Naive thymus-derived CD8-positive, alpha-beta T cell (primary cell): ENCODE measurements at regions not wholly inside any gene's neighbourhood (a gene's known extent, or its start where the extent isn't known, plus 50 kb on each side); places are given as distances from the start of the nearest gene placed in this dataset.
"Not testable (repeated sequence)": the region's sequence is repeated elsewhere in the genome, so short reads cannot be mapped to it uniquely, and the experiment has no call there.

ENCODE experiments used
- ATAC-seq, 2 donors: fragments of 150-1000 bp; cut with Tn5 transposase in 1 of 2; sonication (Bioruptor Pico), chemical (Tn5 transposase) in 1 of 2; 1 replicate in 1 of 2; 2 replicates in 1 of 2; pipeline ENCODE4 v1.10.0; 2021; ENCODE audit warnings: mild to moderate bottlenecking in 2 of 2, moderate library complexity in 2 of 2
- POLR2A ChIA-PET: fragments of 350-600 bp; sonication (Branson Sonifier 250); formaldehyde crosslinking; loops from one replicate; lab custom pipeline; 2021; ENCODE audit warnings: antibody characterized with exemption; lab: Charles Lee
- DNase-seq, 10 donors: peaks; one replicate each; pipeline versions ENCODE4 v3.0.0 to v3.0.0-alpha.2; 2020 to 2022
- H3K27ac Mint-ChIP-seq, 10 donors: one replicate each; pipeline ENCODE4 v1.8.0; 2020 to 2022; ENCODE audit warnings: mild to moderate bottlenecking in 10 of 10, mixed read lengths in 10 of 10, moderate library complexity in 4 of 10, inconsistent platforms in 1 of 10
- H3K27me3 Mint-ChIP-seq, 5 donors: one replicate each; pipeline ENCODE4 v1.8.0; 2021 to 2022; ENCODE audit warnings: mixed read lengths in 5 of 5
- H3K36me3 Mint-ChIP-seq, 3 donors: one replicate each; pipeline ENCODE4 v1.8.0; 2020 to 2022; ENCODE audit warnings: mixed read lengths in 3 of 3, mild to moderate bottlenecking in 2 of 3, inconsistent platforms in 1 of 3
- H3K4me1 Mint-ChIP-seq, 4 donors: one replicate each; pipeline ENCODE4 v1.8.0; 2021 to 2022; ENCODE audit warnings: mixed read lengths in 4 of 4
- H3K4me3 Mint-ChIP-seq, 10 donors: one replicate each; pipeline ENCODE4 v1.8.0; 2020 to 2022; ENCODE audit warnings: mild to moderate bottlenecking in 10 of 10, mixed read lengths in 10 of 10, moderate library complexity in 6 of 10, inconsistent platforms in 1 of 10
- H3K9me3 Mint-ChIP-seq, 9 donors: one replicate each; pipeline ENCODE4 v1.8.0; 2020 to 2022; ENCODE audit warnings: mixed read lengths in 9 of 9, mild to moderate bottlenecking in 3 of 9, inconsistent platforms in 1 of 9, moderate library complexity in 1 of 9

- POLR2A ChIA-PET, H3K27me3 Mint-ChIP-seq, H3K4me3 Mint-ChIP-seq: not testable (repeated sequence)
Observed at GRCh38 chrX:89759076-89759685, 162.5 kb upstream of the TGIF2LX start.

GRCh38 chrX:89771639-89772038, 150.1 kb upstream of the TGIF2LX start:
- H3K9me3 Mint-ChIP-seq, H3K36me3 Mint-ChIP-seq, H3K4me1 Mint-ChIP-seq, DNase-seq, POLR2A ChIA-PET, H3K27ac Mint-ChIP-seq, H3K27me3 Mint-ChIP-seq, H3K4me3 Mint-ChIP-seq, ATAC-seq: not testable (repeated sequence)

More at GRCh38 chrX:89759076-89759685, 162.5 kb upstream of the TGIF2LX start:
- not testable (repeated sequence) for H3K27ac Mint-ChIP-seq, H3K4me1 Mint-ChIP-seq, H3K9me3 Mint-ChIP-seq, ATAC-seq, DNase-seq, H3K36me3 Mint-ChIP-seq

- H3K27me3 Mint-ChIP-seq, H3K27ac Mint-ChIP-seq, H3K4me3 Mint-ChIP-seq, ATAC-seq, H3K4me1 Mint-ChIP-seq, H3K36me3 Mint-ChIP-seq, POLR2A ChIA-PET, DNase-seq, H3K9me3 Mint-ChIP-seq: not testable (repeated sequence)
Observed at GRCh38 chrX:89811440-89811839, 110.3 kb upstream of the TGIF2LX start.

- H3K36me3 Mint-ChIP-seq, H3K9me3 Mint-ChIP-seq, ATAC-seq, H3K4me3 Mint-ChIP-seq, H3K27me3 Mint-ChIP-seq, H3K4me1 Mint-ChIP-seq, H3K27ac Mint-ChIP-seq, DNase-seq, POLR2A ChIA-PET: not testable (repeated sequence)
Observed at GRCh38 chrX:89839723-89840122, 82.0 kb upstream of the TGIF2LX start.

GRCh38 chrX:89871662-89872061, 50.0 kb upstream of the TGIF2LX start:
- H3K27ac Mint-ChIP-seq, ATAC-seq, POLR2A ChIA-PET, H3K4me1 Mint-ChIP-seq, H3K27me3 Mint-ChIP-seq, H3K36me3 Mint-ChIP-seq, H3K9me3 Mint-ChIP-seq: not testable (repeated sequence)
- peak overlapping the region in 1 of 10 donors; percentile 18 for H3K4me3 Mint-ChIP-seq
- peak in 3 of 10 donors; percentile 15 to 37 (median 16) for DNase-seq
